ENCODE measurements at regions not wholly inside any gene's neighbourhood (a gene's known extent, or its start where the extent isn't known, plus 50 kb on each side); places are given as distances from the start of the nearest gene placed in this dataset.

GRCh38 chr3:153679714-153680113 lies 441.5 kb upstream of the ARHGEF26 start:
- no peak for DNase-seq

GRCh38 chr3:153680526-153680925 lies 440.7 kb upstream of the ARHGEF26 start:
- no peak for DNase-seq

- no peak for DNase-seq
Measured at GRCh38 chr3:153681057-153681456, 440.1 kb upstream of the ARHGEF26 start.

GRCh38 chr3:153688301-153689120 lies 432.7 kb upstream of the ARHGEF26 start:
- no peak for DNase-seq

GRCh38 chr3:153693207-153693606 lies 428.0 kb upstream of the ARHGEF26 start:
- DNase-seq, result no peak

GRCh38 chr3:153702106-153702505 lies 419.1 kb upstream of the ARHGEF26 start:
- DNase-seq, result no peak

- no peak for DNase-seq
Measured at GRCh38 chr3:153704115-153704514, 417.1 kb upstream of the ARHGEF26 start.

GRCh38 chr3:153706706-153707105 lies 414.5 kb upstream of the ARHGEF26 start:
- no peak for DNase-seq

GRCh38 chr3:153714016-153714415 lies 407.2 kb upstream of the ARHGEF26 start:
- no peak for DNase-seq

GRCh38 chr3:153714588-153715290 lies 406.5 kb upstream of the ARHGEF26 start:
- DNase-seq, result no peak

- DNase-seq, result no peak
Measured at GRCh38 chr3:153722157-153722556, 399.0 kb upstream of the ARHGEF26 start.

GRCh38 chr3:153731071-153731470 lies 390.1 kb upstream of the ARHGEF26 start:
- no peak for DNase-seq

- no peak for DNase-seq
Measured at GRCh38 chr3:153734777-153735551, 386.2 kb upstream of the ARHGEF26 start.

- DNase-seq, result no peak
Measured at GRCh38 chr3:153740109-153740508, 381.1 kb upstream of the ARHGEF26 start.

- no peak for DNase-seq
Measured at GRCh38 chr3:153744889-153745288, 376.3 kb upstream of the ARHGEF26 start.

GRCh38 chr3:153746211-153746610 lies 375.0 kb upstream of the ARHGEF26 start:
- no peak for DNase-seq

- peak; percentile 60 for DNase-seq
Measured at GRCh38 chr3:153749070-153749610, 372.1 kb upstream of the ARHGEF26 start.

- no peak for DNase-seq
Measured at GRCh38 chr3:153752405-153753027, 368.7 kb upstream of the ARHGEF26 start.

- no peak for DNase-seq
Measured at GRCh38 chr3:153753035-153753434, 368.2 kb upstream of the ARHGEF26 start.

- DNase-seq, result no peak
Measured at GRCh38 chr3:153756816-153757215, 364.4 kb upstream of the ARHGEF26 start.

GRCh38 chr3:153757839-153758238 lies 363.4 kb upstream of the ARHGEF26 start:
- DNase-seq, result no peak

GRCh38 chr3:153760948-153761347 lies 360.2 kb upstream of the ARHGEF26 start:
- DNase-seq, result no peak

All from NCI-H524 treated with DMSO at 0.1 percent for 48 hours (cell line).